ENCODE measurements at regions not wholly inside any gene's neighbourhood (a gene's known extent, or its start where the extent isn't known, plus 50 kb on each side); places are given as distances from the start of the nearest gene placed in this dataset.

DNA sequence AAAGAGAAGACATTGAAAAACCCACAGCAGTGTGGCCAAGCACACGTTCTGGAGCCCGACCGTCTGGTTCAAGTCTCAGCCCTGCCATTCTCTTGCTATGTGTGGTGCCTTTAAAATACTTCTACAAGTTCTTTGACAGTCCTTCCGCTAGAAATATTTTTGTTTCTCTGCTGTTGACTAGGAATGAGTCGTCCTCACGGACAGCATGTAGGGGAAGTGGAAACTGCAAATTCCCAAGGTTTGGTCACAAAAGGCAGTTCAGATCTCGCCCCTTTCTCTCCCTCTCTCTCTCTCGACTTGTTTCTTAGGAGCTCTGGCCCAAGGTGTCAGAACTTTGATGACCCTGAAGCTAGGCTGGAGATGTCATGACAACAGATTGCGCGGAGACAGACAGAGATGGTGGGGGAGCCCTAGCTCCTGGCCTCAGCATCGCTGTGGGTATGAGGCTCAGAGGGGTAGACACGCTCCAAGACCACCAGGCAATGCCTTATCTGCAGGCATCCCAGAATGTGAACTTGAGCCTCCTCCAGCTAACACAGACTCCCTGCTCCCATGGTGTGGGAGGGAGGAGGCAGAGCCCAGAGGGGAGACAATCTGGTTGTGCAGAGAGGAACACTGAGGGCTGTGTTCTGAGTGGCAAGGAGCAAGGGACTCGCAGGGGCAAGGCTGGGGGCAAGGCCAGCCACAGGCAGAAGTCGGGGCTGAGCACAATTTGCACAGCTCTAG is 368.9 kb upstream of the SULF2 start:
- Mint-ChIP-seq H3K27ac (no peak overlapping the region), H3K4me1 (ENCODE audit: low read depth) (no peaks in the 10 kb centered on the region), H3K9me3 (no peaks in the 10 kb centered on the region), H3K36me3 (ENCODE audit: low read depth) (no peaks in the 10 kb centered on the region), H3K4me3 (ENCODE audit: low read depth) (no peak overlapping the region), H3K27me3 (ENCODE audit: low read depth) (peaks cover 3% of the 10 kb centered on the region)
- intact Hi-C loops (cut with micrococcal nuclease) = no loop called here
- DNase-seq (ENCODE audit: low spot score) = no peak

DNA sequence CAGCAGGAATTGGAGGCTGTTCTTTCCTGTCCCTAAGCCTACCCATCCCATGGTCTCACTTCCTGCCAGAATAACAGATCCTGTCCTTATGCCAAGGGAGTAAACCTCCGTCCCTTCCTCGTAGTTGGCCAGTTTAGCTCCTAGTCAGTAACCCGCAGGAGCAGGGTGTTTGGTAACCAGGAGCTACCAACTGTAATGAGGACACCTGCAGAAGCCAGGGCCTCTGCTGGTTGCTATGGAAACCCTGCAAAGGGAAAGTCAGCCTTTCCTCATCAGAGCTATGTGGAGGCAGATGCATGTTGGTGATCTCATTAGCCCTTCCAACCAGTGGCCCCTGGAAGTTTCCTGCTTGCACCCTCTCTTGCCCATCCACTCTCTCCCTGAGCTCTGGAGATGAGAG is 368.2 kb upstream of the SULF2 start:
- intact Hi-C loops (cut with micrococcal nuclease) = no loop called here
- Mint-ChIP-seq H3K4me3 (ENCODE audit: low read depth) (no peak overlapping the region), H3K9me3 (no peaks in the 10 kb centered on the region), H3K4me1 (ENCODE audit: low read depth) (no peaks in the 10 kb centered on the region), H3K36me3 (ENCODE audit: low read depth) (no peaks in the 10 kb centered on the region), H3K27ac (no peak overlapping the region), H3K27me3 (ENCODE audit: low read depth) (peaks cover 3% of the 10 kb centered on the region)
- DNase-seq (ENCODE audit: low spot score) = no peak

DNA sequence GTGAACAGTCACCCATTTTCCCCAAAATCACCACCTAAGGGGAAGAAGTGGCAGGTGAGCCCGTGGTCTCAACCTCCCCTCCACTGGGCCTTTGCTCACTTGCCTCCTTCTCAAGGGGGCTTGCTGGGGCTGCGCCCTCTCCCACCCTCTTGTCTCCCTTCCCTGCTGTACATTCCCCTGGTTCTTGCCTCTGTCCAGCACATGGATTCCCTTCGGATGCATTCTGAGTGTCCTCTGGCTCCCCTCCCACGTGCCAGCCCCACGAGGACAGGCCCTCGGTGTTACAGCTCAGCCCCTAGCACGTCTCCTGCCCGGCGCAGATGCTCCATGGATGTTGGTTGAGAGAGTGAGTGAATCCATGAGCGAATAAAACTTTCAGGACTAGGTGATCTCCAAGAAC is 367.8 kb upstream of the SULF2 start:
- no peak for DNase-seq (ENCODE audit: low spot score)
- Mint-ChIP-seq H3K4me1 (ENCODE audit: low read depth) (no peaks in the 10 kb centered on the region), H3K36me3 (ENCODE audit: low read depth) (no peaks in the 10 kb centered on the region), H3K27ac (no peak overlapping the region), H3K9me3 (no peaks in the 10 kb centered on the region), H3K4me3 (ENCODE audit: low read depth) (no peak overlapping the region), H3K27me3 (ENCODE audit: low read depth) (peaks cover 1% of the 10 kb centered on the region)
- intact Hi-C loops (cut with micrococcal nuclease) = no loop called here

DNA sequence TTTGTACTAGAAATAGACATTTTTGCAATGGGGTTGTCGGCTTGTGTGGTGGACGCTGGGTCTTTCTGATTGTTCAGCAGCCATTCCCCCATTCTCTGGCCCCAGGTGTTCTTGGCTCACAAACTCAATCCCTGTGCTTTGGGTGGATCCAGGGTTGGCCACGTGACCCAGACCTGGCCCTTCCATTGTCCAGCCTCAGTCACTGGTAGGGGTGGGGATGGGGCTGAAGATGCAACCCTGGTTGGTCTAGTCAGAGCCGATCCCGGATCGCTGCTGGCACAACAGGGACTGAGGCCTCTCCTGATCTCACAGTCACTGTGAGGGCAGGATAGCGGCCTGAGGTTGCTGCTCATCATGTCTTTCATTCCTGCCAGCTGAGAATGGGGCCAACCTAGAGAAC is 365.3 kb upstream of the SULF2 start:
- Mint-ChIP-seq H3K4me1 (ENCODE audit: low read depth) (no peaks in the 10 kb centered on the region), H3K27me3 (ENCODE audit: low read depth) (no peaks in the 10 kb centered on the region), H3K36me3 (ENCODE audit: low read depth) (no peaks in the 10 kb centered on the region), H3K27ac (no peak overlapping the region), H3K4me3 (ENCODE audit: low read depth) (no peak overlapping the region), H3K9me3 (no peaks in the 10 kb centered on the region)
- DNase-seq (ENCODE audit: low spot score) = no peak
- intact Hi-C loops (cut with micrococcal nuclease) = no loop called here

DNA sequence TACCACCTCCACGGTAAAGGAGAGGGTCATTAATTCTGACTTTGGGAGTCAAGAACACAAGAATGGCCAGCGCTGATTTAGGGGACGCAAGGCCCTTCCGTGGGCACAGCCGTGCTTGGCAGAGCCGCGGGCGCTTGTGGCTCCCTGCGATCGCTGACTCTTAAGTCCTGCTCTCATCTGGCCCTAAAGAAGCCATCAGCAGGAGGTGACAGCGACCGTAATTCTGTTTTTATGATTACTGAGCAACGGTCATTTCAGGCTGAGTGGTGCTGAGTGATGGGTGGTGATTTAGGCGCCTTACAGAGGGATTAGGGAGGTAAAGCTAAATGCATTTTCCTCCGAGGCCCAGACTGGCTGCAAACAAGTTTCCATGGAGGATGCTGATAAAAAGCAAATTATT is 364.6 kb upstream of the SULF2 start:
- no peaks in the 10 kb centered on the region for H3K27me3 Mint-ChIP-seq (ENCODE audit: low read depth)
- intact Hi-C loops (cut with micrococcal nuclease) = no loop called here
- no peaks in the 10 kb centered on the region for H3K36me3 Mint-ChIP-seq (ENCODE audit: low read depth)
- H3K4me3 Mint-ChIP-seq (ENCODE audit: low read depth) = no peak overlapping the region
- no peak overlapping the region for H3K27ac Mint-ChIP-seq
- no peak for DNase-seq (ENCODE audit: low spot score)
- no peaks in the 10 kb centered on the region for H3K4me1 Mint-ChIP-seq (ENCODE audit: low read depth)
- H3K9me3 Mint-ChIP-seq = no peaks in the 10 kb centered on the region

DNA sequence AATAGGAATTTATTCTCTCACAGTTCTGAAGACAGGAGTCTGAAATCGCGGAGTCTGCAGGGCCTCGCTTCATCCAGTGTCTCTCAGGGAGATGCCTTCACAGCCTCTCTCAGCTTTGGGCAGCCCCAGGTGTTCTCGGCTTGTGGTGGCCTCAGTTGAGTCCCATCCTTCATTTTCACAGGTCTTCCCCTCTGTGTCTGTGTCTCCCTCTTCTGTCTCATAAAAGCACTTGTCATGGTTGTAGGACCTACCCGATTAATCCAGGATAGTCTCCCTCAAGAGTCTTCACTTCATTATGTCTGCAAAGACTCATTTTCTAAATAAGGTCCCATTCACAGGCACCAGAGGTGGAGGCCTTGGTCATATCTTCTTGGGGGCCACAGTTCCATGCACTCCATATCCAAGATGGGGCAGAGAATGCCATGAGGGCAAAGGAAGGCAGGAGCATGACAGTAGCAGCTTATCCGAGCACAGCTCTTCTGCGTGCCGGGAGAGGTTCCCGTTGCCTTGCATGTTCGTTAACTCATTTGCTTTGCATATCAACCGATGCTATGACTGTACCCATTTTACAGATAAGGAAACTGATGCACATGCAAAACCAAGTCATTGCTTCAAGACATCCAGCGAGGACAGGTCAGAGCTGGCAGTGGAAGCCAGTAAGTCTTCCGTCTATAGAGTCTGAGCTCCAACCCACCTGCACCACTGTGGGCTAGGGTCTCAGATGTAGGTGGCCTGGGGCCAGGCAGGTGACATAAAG is 363.8 kb upstream of the SULF2 start:
- intact Hi-C loops (cut with micrococcal nuclease) = no loop called here
- no peak for DNase-seq (ENCODE audit: low spot score)
- Mint-ChIP-seq H3K4me3 (ENCODE audit: low read depth) (no peak overlapping the region), H3K27me3 (ENCODE audit: low read depth) (no peaks in the 10 kb centered on the region), H3K36me3 (ENCODE audit: low read depth) (no peaks in the 10 kb centered on the region), H3K27ac (no peak overlapping the region), H3K4me1 (ENCODE audit: low read depth) (no peaks in the 10 kb centered on the region), H3K9me3 (no peaks in the 10 kb centered on the region)

DNA sequence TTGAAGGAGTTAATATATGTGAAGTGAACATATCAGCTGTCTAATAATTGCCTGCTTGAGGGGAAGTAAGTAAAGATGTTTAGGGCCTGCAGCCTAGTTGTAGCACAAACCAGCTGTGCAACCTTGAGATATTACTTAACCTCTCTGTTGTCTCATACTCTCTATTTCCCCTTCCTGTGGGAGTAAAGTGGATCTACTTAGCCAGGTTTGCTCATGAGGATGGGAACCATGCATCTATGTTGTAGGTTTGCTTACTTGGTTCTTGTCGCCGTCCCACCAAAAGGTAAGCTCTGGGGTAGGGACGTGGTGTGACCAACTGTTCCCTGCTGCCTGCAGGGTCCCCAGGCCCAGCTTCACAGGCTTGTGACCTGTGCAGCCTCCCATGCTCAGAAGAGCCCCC is 362.7 kb upstream of the SULF2 start:
- Mint-ChIP-seq H3K9me3 (no peaks in the 10 kb centered on the region), H3K27ac (no peak overlapping the region), H3K36me3 (ENCODE audit: low read depth) (no peaks in the 10 kb centered on the region), H3K27me3 (ENCODE audit: low read depth) (no peaks in the 10 kb centered on the region), H3K4me1 (ENCODE audit: low read depth) (no peaks in the 10 kb centered on the region), H3K4me3 (ENCODE audit: low read depth) (no peak overlapping the region)
- intact Hi-C loops (cut with micrococcal nuclease) = no loop called here
- no peak for DNase-seq (ENCODE audit: low spot score)

DNA sequence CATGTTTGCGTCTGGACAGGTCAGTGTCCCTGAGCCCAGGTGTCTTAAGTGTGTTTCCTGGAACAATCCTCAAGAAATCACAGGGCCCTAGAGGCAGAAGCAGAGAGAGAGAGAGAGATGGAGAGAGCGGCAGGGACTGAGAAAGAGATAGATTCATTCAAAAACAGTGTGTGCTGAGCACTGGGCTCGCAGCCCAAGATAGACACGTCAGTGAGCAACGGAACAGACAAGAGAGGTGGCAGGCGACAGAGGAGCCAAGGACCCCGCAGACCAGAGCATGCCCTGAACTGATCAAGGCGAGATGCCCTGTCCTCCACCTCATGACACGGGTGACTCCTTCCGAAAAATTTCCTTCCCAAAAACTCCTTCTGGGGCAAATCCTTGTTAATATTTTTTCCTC is 362.0 kb upstream of the SULF2 start:
- no peak overlapping the region for H3K4me3 Mint-ChIP-seq (ENCODE audit: low read depth)
- no peaks in the 10 kb centered on the region for H3K36me3 Mint-ChIP-seq (ENCODE audit: low read depth)
- H3K27ac Mint-ChIP-seq = no peak overlapping the region
- no peaks in the 10 kb centered on the region for H3K9me3 Mint-ChIP-seq
- H3K27me3 Mint-ChIP-seq (ENCODE audit: low read depth) = no peaks in the 10 kb centered on the region
- H3K4me1 Mint-ChIP-seq (ENCODE audit: low read depth) = no peaks in the 10 kb centered on the region
- intact Hi-C loops (cut with micrococcal nuclease) = no loop called here
- DNase-seq (ENCODE audit: low spot score) = no peak

DNA sequence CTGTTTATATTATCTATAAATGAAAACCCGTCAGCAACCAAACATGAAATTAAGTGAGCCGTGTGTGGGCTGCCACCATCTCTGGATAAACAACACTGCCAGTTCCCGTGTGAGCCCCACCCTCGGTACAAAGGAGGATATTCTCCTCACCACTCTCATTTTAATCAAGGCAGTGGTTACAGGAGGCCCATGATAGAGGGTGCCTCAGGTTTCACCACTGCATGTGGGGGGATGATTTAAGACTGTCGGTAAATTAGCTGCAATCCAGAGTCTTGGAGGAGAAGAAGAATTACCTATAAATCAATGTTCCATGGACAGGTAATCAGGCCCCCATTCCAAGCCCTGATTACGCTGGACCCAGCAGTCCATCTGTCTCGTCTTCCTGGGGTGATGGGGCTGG is 361.6 kb upstream of the SULF2 start:
- intact Hi-C loops (cut with micrococcal nuclease) = no loop called here
- H3K36me3 Mint-ChIP-seq (ENCODE audit: low read depth) = no peaks in the 10 kb centered on the region
- no peak for DNase-seq (ENCODE audit: low spot score)
- no peaks in the 10 kb centered on the region for H3K4me1 Mint-ChIP-seq (ENCODE audit: low read depth)
- H3K27ac Mint-ChIP-seq = no peak overlapping the region
- H3K9me3 Mint-ChIP-seq = no peaks in the 10 kb centered on the region
- H3K4me3 Mint-ChIP-seq (ENCODE audit: low read depth) = no peak overlapping the region
- H3K27me3 Mint-ChIP-seq (ENCODE audit: low read depth) = no peaks in the 10 kb centered on the region

DNA sequence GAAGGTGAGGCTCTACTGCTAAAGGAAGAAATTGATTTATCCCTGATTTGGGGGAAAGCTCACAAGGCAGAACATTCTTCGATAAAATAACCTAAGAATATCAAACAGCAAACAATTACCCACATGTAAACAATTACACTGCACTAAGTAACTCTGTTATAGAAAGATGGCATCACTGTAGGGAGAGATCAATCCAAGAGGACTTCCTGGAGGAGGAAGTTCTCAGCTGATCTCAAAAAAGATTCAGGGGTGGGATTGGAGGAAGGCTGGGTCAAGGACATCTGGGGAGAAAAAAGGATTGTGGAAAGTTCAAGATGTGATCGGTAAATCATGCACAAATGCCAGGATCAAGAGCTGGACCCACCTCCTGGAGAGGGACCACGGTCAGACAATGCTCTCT is 361.0 kb upstream of the SULF2 start:
- no peaks in the 10 kb centered on the region for H3K27me3 Mint-ChIP-seq (ENCODE audit: low read depth)
- H3K36me3 Mint-ChIP-seq (ENCODE audit: low read depth) = no peaks in the 10 kb centered on the region
- intact Hi-C loops (cut with micrococcal nuclease) = no loop called here
- H3K9me3 Mint-ChIP-seq = no peaks in the 10 kb centered on the region
- H3K27ac Mint-ChIP-seq = no peak overlapping the region
- DNase-seq (ENCODE audit: low spot score) = no peak
- H3K4me1 Mint-ChIP-seq (ENCODE audit: low read depth) = no peaks in the 10 kb centered on the region
- H3K4me3 Mint-ChIP-seq (ENCODE audit: low read depth) = no peak overlapping the region

DNA sequence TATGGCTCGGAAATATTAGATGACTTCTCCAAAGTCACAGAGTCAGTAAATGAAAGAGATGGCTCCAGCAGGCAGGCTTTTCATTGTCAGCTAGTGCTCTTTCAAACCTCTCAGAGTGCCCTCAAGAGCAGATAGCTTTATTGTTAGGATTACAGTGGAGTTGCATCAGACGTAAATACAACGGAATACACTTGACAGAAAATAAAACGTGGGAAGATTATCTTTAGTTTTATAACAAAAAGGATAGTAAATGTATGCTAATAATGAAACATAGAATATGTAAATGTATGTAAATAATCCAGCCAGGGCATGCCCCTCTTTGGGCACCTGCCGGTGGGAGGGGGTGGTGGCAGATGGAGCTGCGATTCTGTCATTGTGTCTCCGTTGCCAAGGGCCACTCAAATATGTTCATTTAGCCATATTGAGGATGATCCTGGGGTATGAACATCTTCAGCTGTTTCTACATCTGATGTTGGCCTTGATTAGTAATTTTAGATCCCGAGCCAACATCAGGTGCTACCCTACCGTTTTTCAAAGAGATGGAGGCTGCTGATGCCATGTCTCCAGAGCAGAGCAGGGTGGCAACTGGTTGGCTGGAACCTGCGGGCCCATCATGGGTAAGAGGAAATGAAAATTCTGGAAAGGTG is 358.3 kb upstream of the SULF2 start:
- no peaks in the 10 kb centered on the region for H3K36me3 Mint-ChIP-seq (ENCODE audit: low read depth)
- no peaks in the 10 kb centered on the region for H3K9me3 Mint-ChIP-seq
- no peaks in the 10 kb centered on the region for H3K27me3 Mint-ChIP-seq (ENCODE audit: low read depth)
- intact Hi-C loops (cut with micrococcal nuclease) = no loop called here
- no peak for DNase-seq (ENCODE audit: low spot score)
- H3K4me1 Mint-ChIP-seq (ENCODE audit: low read depth) = peaks cover 1% of the 10 kb centered on the region
- H3K27ac Mint-ChIP-seq = no peak overlapping the region
- no peak overlapping the region for H3K4me3 Mint-ChIP-seq (ENCODE audit: low read depth)

DNA sequence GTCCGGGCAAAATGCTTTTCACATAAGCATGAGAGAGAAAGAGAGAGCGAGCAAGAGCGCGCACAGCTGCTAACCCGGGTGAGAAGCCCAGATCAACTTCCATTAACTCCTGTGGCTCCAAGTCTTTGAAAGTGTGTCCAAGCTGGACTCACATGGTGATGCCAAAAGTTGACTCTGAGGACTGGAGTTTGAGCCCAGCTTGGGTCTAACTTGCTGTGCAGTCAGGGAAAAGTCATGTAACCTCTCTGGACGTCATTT is 357.2 kb upstream of the SULF2 start:
- Mint-ChIP-seq H3K4me3 (ENCODE audit: low read depth) (no peak overlapping the region), H3K9me3 (no peaks in the 10 kb centered on the region)

DNA sequence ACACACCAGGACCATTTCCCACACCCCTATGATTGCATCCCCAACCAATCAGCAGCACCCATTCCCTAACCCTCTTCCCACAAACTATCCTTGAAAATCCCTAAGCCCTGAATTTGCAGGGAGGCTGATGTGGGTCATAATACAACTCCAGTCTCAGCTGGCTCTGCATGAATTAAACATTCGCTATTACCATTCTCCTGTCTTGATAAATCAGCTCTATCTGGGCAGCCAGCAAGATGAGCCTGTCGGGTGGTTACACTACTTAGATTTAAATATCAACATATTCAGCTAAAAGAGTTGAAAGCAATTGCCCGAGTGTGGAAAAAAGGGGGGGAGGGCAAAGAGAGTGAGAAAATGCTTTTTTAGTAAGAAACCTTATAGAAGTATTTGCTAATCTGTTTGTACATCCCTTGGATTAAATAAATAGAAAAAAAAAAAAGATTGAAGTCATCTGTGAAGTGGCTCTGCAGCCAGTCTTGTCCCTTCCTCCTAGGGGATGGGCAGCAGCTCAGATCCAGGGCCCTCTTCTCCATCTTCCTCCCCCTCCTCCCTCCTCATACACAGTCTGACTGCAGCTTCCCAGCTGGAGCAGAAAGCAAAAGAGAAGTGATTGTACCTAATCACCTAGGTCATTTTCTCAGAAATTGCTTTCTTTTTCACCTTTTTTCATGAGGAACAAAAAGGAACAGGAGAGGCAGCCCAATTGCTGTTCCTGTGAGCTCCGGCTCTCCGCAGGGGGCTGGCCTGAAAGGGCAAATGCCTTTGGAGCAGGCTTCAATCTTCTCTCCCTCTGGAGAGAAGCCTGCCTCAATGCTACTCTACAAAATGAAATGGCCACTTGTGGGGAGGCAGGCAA is 356.6 kb upstream of the SULF2 start:
- H3K27me3 Mint-ChIP-seq (ENCODE audit: low read depth) = no peaks in the 10 kb centered on the region
- intact Hi-C loops (cut with micrococcal nuclease) = no loop called here
- DNase-seq (ENCODE audit: low spot score) = no peak
- H3K9me3 Mint-ChIP-seq = no peaks in the 10 kb centered on the region
- H3K36me3 Mint-ChIP-seq (ENCODE audit: low read depth) = no peaks in the 10 kb centered on the region
- no peak overlapping the region for H3K4me3 Mint-ChIP-seq (ENCODE audit: low read depth)
- peaks cover 1% of the 10 kb centered on the region for H3K4me1 Mint-ChIP-seq (ENCODE audit: low read depth)
- H3K27ac Mint-ChIP-seq = no peak overlapping the region

More for the DNA sequence above, 357.2 kb upstream of the SULF2 start:
- H3K36me3 Mint-ChIP-seq (ENCODE audit: low read depth) = no peaks in the 10 kb centered on the region
- H3K27ac Mint-ChIP-seq = no peak overlapping the region
- intact Hi-C loops (cut with micrococcal nuclease) = no loop called here
- H3K27me3 Mint-ChIP-seq (ENCODE audit: low read depth) = no peaks in the 10 kb centered on the region
- H3K4me1 Mint-ChIP-seq (ENCODE audit: low read depth) = peaks cover 1% of the 10 kb centered on the region
- no peak for DNase-seq (ENCODE audit: low spot score)
